Cardiac fibroblast (primary cell): ENCODE measurements at regions not wholly inside any gene's neighbourhood (a gene's known extent, or its start where the extent isn't known, plus 50 kb on each side); places are given as distances from the start of the nearest gene placed in this dataset.

Source experiments
- DNase-seq, 2 donors: peaks; one replicate each; pipeline versions ENCODE4 v3.0.0 to v3.0.0-alpha.2; 2010; ENCODE audit warnings: low read depth in 2 of 2
- H3K4me3 ChIP-seq, 2 donors: replicated peaks in 1 of 2; 1 replicate in 1 of 2; 2 replicates in 1 of 2; pipeline ENCODE4 v1.5.1; 2011; ENCODE audit warnings: low read depth in 2 of 2, low read length in 2 of 2, mild to moderate bottlenecking in 2 of 2, moderate library complexity in 1 of 2
- CTCF ChIP-seq: IDR thresholded peaks from one replicate; pipeline ENCODE4 v1.5.1; 2011; ENCODE audit warnings: low read depth, mild to moderate bottlenecking, low read length, inconsistent platforms

- H3K4me3 ChIP-seq: no peak overlapping the region
- DNase-seq: no peak
- TF ChIP-seq CTCF: no peak
These were observed 108.0 kb downstream of the KDR start for GRCh38 chr4:55017406-55017805.

DNA sequence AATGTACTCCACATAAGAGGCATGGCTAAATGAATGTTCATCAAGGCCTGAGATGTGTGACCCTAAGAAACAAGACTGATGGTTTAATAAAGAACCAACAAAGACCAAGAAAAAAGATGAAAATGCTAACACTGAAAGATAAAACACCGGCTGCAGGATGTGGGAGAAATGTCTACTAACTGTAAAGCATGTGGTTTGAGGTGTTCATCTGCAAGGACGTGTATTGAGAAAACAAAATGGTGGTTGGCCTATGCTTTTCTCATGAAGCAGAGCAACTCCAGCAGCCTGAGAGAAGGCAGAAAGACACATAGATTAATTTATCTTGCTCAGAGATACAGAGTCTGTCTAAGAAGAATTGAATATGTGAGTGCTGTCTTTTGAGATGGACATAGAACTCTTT is 109.3 kb downstream of the KDR start:
- DNase-seq: no peak
- no peak overlapping the region for H3K4me3 ChIP-seq
- TF ChIP-seq CTCF: no peak

DNA sequence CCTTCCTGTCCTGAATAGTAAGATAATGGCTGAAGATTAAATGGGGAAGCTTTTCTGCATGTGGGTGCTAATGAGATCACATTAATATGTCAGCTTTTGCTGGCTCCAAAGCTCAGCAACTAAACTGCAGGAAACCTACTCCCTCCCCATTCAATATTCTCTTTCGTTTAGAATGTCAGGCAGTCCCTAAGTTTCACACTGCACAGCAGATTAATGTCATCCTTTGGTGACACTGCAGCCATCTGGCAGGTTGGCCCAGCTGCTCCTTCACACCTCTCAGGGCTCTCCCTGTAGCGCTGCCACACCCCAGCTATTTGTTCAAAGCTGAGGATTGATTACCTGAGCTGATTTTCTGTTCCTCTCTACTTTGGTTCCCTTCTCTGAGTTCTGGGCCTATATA is 110.5 kb downstream of the KDR start:
- H3K4me3 ChIP-seq: no peak overlapping the region
- DNase-seq: no peak
- no peak for TF ChIP-seq CTCF

GRCh38 chr4:55013431-55013955 is 111.9 kb downstream of the KDR start:
- DNase-seq: no peak
- TF ChIP-seq CTCF: no peak

GRCh38 chr4:55012363-55013230 is 112.8 kb downstream of the KDR start:
- H3K4me3 ChIP-seq: no peak overlapping the region
- TF ChIP-seq CTCF: no peak
- peak in 1 of 2 donors; percentile 9 for DNase-seq

More at GRCh38 chr4:55013431-55013955, 111.9 kb downstream of the KDR start:
- H3K4me3 ChIP-seq: no peak overlapping the region

- no peak overlapping the region for H3K4me3 ChIP-seq
- DNase-seq: no peak
- TF ChIP-seq CTCF: no peak
These were observed 113.6 kb downstream of the KDR start for GRCh38 chr4:55011761-55012160.
